ENCODE measurements at regions not wholly inside any gene's neighbourhood (a gene's known extent, or its start where the extent isn't known, plus 50 kb on each side); places are given as distances from the start of the nearest gene placed in this dataset.

- no peak for DNase-seq (ENCODE audit: low read depth in 1 of 2, low spot score in 2 of 2)
- Histone ChIP-seq H3K4me3 (no peak overlapping the region), H3K27me3 (replicated peaks) (no peaks in the 10 kb centered on the region), H3K4me1 (replicated peaks) (no peaks in the 10 kb centered on the region), H3K27ac (no peak overlapping the region), H3K9me3 (replicated peaks) (no peaks in the 10 kb centered on the region), H3K36me3 (no peaks in the 10 kb centered on the region)
Observed at GRCh38 chr20:22699396-22699795, 115.0 kb upstream of the FOXA2 start.

GRCh38 chr20:22700367-22700766, 116.0 kb upstream of the FOXA2 start:
- H3K9me3 ChIP-seq (replicated peaks), result no peaks in the 10 kb centered on the region
- no peak for DNase-seq (ENCODE audit: low read depth in 1 of 2, low spot score in 2 of 2)

GRCh38 chr20:22701679-22702308, 117.4 kb upstream of the FOXA2 start:
- H3K36me3 ChIP-seq, result no peaks in the 10 kb centered on the region
- H3K27me3 ChIP-seq (replicated peaks), result no peaks in the 10 kb centered on the region
- no peak overlapping the region for H3K27ac ChIP-seq
- no peaks in the 10 kb centered on the region for H3K9me3 ChIP-seq (replicated peaks)
- H3K4me1 ChIP-seq (replicated peaks), result no peaks in the 10 kb centered on the region
- H3K4me3 ChIP-seq, result no peak overlapping the region
- DNase-seq (ENCODE audit: low read depth in 1 of 2, low spot score in 2 of 2), result no peak

More at GRCh38 chr20:22700367-22700766, 116.0 kb upstream of the FOXA2 start:
- no peak overlapping the region for H3K4me3 ChIP-seq
- H3K36me3 ChIP-seq, result no peaks in the 10 kb centered on the region
- H3K27me3 ChIP-seq (replicated peaks), result no peaks in the 10 kb centered on the region
- H3K4me1 ChIP-seq (replicated peaks), result no peaks in the 10 kb centered on the region
- H3K27ac ChIP-seq, result no peak overlapping the region

GRCh38 chr20:22703843-22704242, 119.5 kb upstream of the FOXA2 start:
- Histone ChIP-seq H3K9me3 (replicated peaks) (no peaks in the 10 kb centered on the region), H3K4me1 (replicated peaks) (no peaks in the 10 kb centered on the region), H3K36me3 (no peaks in the 10 kb centered on the region), H3K27me3 (replicated peaks) (no peaks in the 10 kb centered on the region), H3K27ac (no peak overlapping the region), H3K4me3 (no peak overlapping the region)
- DNase-seq (ENCODE audit: low read depth in 1 of 2, low spot score in 2 of 2), result no peak

GRCh38 chr20:22711971-22712755, 127.8 kb upstream of the FOXA2 start:
- Histone ChIP-seq H3K4me1 (replicated peaks) (peaks cover 4% of the 10 kb centered on the region; the same call in 1 of the 2 replicates), H3K36me3 (no peaks in the 10 kb centered on the region), H3K27me3 (replicated peaks) (0 out of 2 replicates have a peak, but pooled peaks cover 8% of the 10 kb centered on the region), H3K4me3 (no peak overlapping the region), H3K9me3 (replicated peaks) (no peaks in the 10 kb centered on the region), H3K27ac (no peak overlapping the region)
- DNase-seq (ENCODE audit: low read depth in 1 of 2, low spot score in 2 of 2), result no peak

- H3K27me3 ChIP-seq (replicated peaks), result peaks cover 11% of the 10 kb centered on the region; the same call in 1 of the 2 replicates
- H3K36me3 ChIP-seq, result no peaks in the 10 kb centered on the region
- H3K9me3 ChIP-seq (replicated peaks), result no peaks in the 10 kb centered on the region
- DNase-seq (ENCODE audit: low read depth in 1 of 2, low spot score in 2 of 2), result no peak
- no peak overlapping the region for H3K4me3 ChIP-seq
- peaks cover 9% of the 10 kb centered on the region; the same call in 1 of the 2 replicates for H3K4me1 ChIP-seq (replicated peaks)
- no peak overlapping the region for H3K27ac ChIP-seq
Observed at GRCh38 chr20:22716821-22717351, 132.5 kb upstream of the FOXA2 start.

- Histone ChIP-seq H3K4me3 (no peak overlapping the region), H3K9me3 (replicated peaks) (no peaks in the 10 kb centered on the region), H3K36me3 (no peaks in the 10 kb centered on the region), H3K27me3 (replicated peaks) (peaks cover 12% of the 10 kb centered on the region; the same call in 1 of the 2 replicates), H3K4me1 (replicated peaks) (peaks cover 9% of the 10 kb centered on the region; the same call in 1 of the 2 replicates), H3K27ac (no peak overlapping the region)
- no peak for DNase-seq (ENCODE audit: low read depth in 1 of 2, low spot score in 2 of 2)
Observed at GRCh38 chr20:22717466-22717865, 133.1 kb upstream of the FOXA2 start.

GRCh38 chr20:22719167-22719591, 134.8 kb upstream of the FOXA2 start:
- H3K27me3 ChIP-seq (replicated peaks), result peaks cover 9% of the 10 kb centered on the region; the same call in 1 of the 2 replicates
- no peaks in the 10 kb centered on the region for H3K36me3 ChIP-seq
- no peaks in the 10 kb centered on the region for H3K9me3 ChIP-seq (replicated peaks)
- DNase-seq (ENCODE audit: low read depth in 1 of 2, low spot score in 2 of 2), result no peak
- peaks cover 9% of the 10 kb centered on the region; the same call in 1 of the 2 replicates for H3K4me1 ChIP-seq (replicated peaks)
- no peak overlapping the region for H3K27ac ChIP-seq
- no peak overlapping the region for H3K4me3 ChIP-seq

- Histone ChIP-seq H3K27me3 (replicated peaks) (peaks cover 8% of the 10 kb centered on the region; the same call in 1 of the 2 replicates), H3K9me3 (replicated peaks) (no peaks in the 10 kb centered on the region), H3K4me1 (replicated peaks) (peaks cover 9% of the 10 kb centered on the region; the same call in 1 of the 2 replicates), H3K4me3 (no peak overlapping the region), H3K36me3 (no peaks in the 10 kb centered on the region), H3K27ac (no peak overlapping the region)
- no peak for DNase-seq (ENCODE audit: low read depth in 1 of 2, low spot score in 2 of 2)
Observed at GRCh38 chr20:22720206-22720605, 135.8 kb upstream of the FOXA2 start.

- Histone ChIP-seq H3K4me3 (no peak overlapping the region), H3K27me3 (replicated peaks) (peaks cover 5% of the 10 kb centered on the region; the same call in 1 of the 2 replicates), H3K4me1 (replicated peaks) (no peaks in the 10 kb centered on the region), H3K36me3 (no peaks in the 10 kb centered on the region), H3K27ac (no peak overlapping the region), H3K9me3 (replicated peaks) (no peaks in the 10 kb centered on the region)
- no peak for DNase-seq (ENCODE audit: low read depth in 1 of 2, low spot score in 2 of 2)
Observed at GRCh38 chr20:22722811-22723210, 138.4 kb upstream of the FOXA2 start.

GRCh38 chr20:22723659-22724058, 139.3 kb upstream of the FOXA2 start:
- DNase-seq (ENCODE audit: low read depth in 1 of 2, low spot score in 2 of 2), result no peak
- Histone ChIP-seq H3K27me3 (replicated peaks) (peaks cover 5% of the 10 kb centered on the region; the same call in 1 of the 2 replicates), H3K36me3 (no peaks in the 10 kb centered on the region), H3K4me1 (replicated peaks) (no peaks in the 10 kb centered on the region), H3K9me3 (replicated peaks) (no peaks in the 10 kb centered on the region), H3K27ac (no peak overlapping the region), H3K4me3 (no peak overlapping the region)

GRCh38 chr20:22728146-22728745, 143.9 kb upstream of the FOXA2 start:
- Histone ChIP-seq H3K4me3 (no peak overlapping the region), H3K27me3 (replicated peaks) (no peaks in the 10 kb centered on the region), H3K4me1 (replicated peaks) (no peaks in the 10 kb centered on the region), H3K36me3 (no peaks in the 10 kb centered on the region), H3K27ac (no peak overlapping the region), H3K9me3 (replicated peaks) (no peaks in the 10 kb centered on the region)
- DNase-seq (ENCODE audit: low read depth in 1 of 2, low spot score in 2 of 2), result no peak

GRCh38 chr20:22729180-22729579, 144.8 kb upstream of the FOXA2 start:
- no peaks in the 10 kb centered on the region for H3K36me3 ChIP-seq
- DNase-seq (ENCODE audit: low read depth in 1 of 2, low spot score in 2 of 2), result no peak
- H3K4me3 ChIP-seq, result no peak overlapping the region

More at GRCh38 chr20:22729180-22729579, 144.8 kb upstream of the FOXA2 start:
- Histone ChIP-seq H3K9me3 (replicated peaks) (no peaks in the 10 kb centered on the region), H3K27ac (no peak overlapping the region), H3K4me1 (replicated peaks) (no peaks in the 10 kb centered on the region), H3K27me3 (replicated peaks) (no peaks in the 10 kb centered on the region)
